GM18909 (cell line): ENCODE measurements at regions not wholly inside any gene's neighbourhood (a gene's known extent, or its start where the extent isn't known, plus 50 kb on each side); places are given as distances from the start of the nearest gene placed in this dataset.

Source experiments
- ATAC-seq: cut with Tn5 transposase; IDR thresholded peaks from one replicate; pipeline ENCODE4 v1.9.1; 2021; ENCODE audit warnings: mild to moderate bottlenecking; ENCODE audit not compliant: unreplicated experiment, poor library complexity

- no peak for ATAC-seq
Observed at GRCh38 chr2:42872721-42873120, 80.3 kb upstream of the HAAO start.

GRCh38 chr2:42871372-42871771, 79.0 kb upstream of the HAAO start:
- no peak for ATAC-seq

GRCh38 chr2:42868874-42869273, 76.5 kb upstream of the HAAO start:
- ATAC-seq, result no peak

GRCh38 chr2:42868096-42868495, 75.7 kb upstream of the HAAO start:
- ATAC-seq, result no peak

GRCh38 chr2:42867093-42868065, 75.0 kb upstream of the HAAO start:
- ATAC-seq, result no peak

GRCh38 chr2:42865884-42866881, 73.8 kb upstream of the HAAO start:
- no peak for ATAC-seq

- no peak for ATAC-seq
Observed at GRCh38 chr2:42864641-42865280, 72.4 kb upstream of the HAAO start.

GRCh38 chr2:42864222-42864621, 71.8 kb upstream of the HAAO start:
- ATAC-seq, result no peak

- no peak for ATAC-seq
Observed at GRCh38 chr2:42863751-42864150, 71.4 kb upstream of the HAAO start.

GRCh38 chr2:42863320-42863719, 70.9 kb upstream of the HAAO start:
- no peak for ATAC-seq

GRCh38 chr2:42862669-42863185, 70.3 kb upstream of the HAAO start:
- no peak for ATAC-seq

- no peak for ATAC-seq
Observed at GRCh38 chr2:42861321-42861720, 68.9 kb upstream of the HAAO start.

GRCh38 chr2:42860319-42861094, 68.1 kb upstream of the HAAO start:
- no peak for ATAC-seq

- ATAC-seq, result no peak
Observed at GRCh38 chr2:42859791-42860190, 67.4 kb upstream of the HAAO start.

GRCh38 chr2:42859006-42859552, 66.7 kb upstream of the HAAO start:
- ATAC-seq, result no peak

- ATAC-seq, result no peak
Observed at GRCh38 chr2:42858140-42859005, 66.0 kb upstream of the HAAO start.

GRCh38 chr2:42856891-42857632, 64.7 kb upstream of the HAAO start:
- no peak for ATAC-seq
